ENCODE measurements at regions not wholly inside any gene's neighbourhood (a gene's known extent, or its start where the extent isn't known, plus 50 kb on each side); places are given as distances from the start of the nearest gene placed in this dataset.

DNA sequence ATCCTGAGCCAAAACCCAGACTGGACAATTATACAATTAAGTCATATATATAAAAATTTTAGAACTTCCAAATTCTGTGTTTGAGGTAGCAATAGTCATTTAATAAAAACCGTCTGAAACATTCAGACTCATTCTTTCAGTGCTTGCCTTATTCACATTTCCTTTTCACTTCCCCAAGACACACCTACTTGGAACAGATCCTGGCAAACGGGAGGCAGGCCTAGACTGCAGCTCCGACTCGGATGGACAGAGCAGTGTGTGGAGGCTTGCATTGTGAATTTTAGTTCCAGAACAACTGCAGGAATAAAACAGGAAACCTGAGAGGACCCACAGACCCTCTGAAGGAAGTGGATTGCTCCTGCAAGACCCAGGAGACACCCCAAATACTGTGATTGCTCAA lies 341.4 kb downstream of the CNTN3 start:
- H3K9ac ChIP-seq (ENCODE audit: low read length): no peak overlapping the region
- no peaks in the 10 kb centered on the region for H3K27me3 ChIP-seq (ENCODE audit: insufficient read depth, low read length)
- H3K27ac ChIP-seq (ENCODE audit: low read depth, low read length, poor library complexity, severe bottlenecking): no peak overlapping the region
- no peaks in the 10 kb centered on the region for H3K9me3 ChIP-seq (ENCODE audit: low read length)
- no peaks in the 10 kb centered on the region for H4K20me1 ChIP-seq (ENCODE audit: insufficient read depth, low read length)
- H3K4me2 ChIP-seq (ENCODE audit: low read length): no peak overlapping the region
- no peak for TF ChIP-seq EZH2 (IDR thresholded peaks at IDR 0.05; ENCODE audit: borderline replicate concordance, low read length)
- TF ChIP-seq, protein P1, sequence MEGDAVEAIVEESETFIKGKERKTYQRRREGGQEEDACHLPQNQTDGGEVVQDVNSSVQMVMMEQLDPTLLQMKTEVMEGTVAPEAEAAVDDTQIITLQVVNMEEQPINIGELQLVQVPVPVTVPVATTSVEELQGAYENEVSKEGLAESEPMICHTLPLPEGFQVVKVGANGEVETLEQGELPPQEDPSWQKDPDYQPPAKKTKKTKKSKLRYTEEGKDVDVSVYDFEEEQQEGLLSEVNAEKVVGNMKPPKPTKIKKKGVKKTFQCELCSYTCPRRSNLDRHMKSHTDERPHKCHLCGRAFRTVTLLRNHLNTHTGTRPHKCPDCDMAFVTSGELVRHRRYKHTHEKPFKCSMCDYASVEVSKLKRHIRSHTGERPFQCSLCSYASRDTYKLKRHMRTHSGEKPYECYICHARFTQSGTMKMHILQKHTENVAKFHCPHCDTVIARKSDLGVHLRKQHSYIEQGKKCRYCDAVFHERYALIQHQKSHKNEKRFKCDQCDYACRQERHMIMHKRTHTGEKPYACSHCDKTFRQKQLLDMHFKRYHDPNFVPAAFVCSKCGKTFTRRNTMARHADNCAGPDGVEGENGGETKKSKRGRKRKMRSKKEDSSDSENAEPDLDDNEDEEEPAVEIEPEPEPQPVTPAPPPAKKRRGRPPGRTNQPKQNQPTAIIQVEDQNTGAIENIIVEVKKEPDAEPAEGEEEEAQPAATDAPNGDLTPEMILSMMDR (IDR thresholded peaks at IDR 0.05; ENCODE audit: low read length): no peak
- no peaks in the 10 kb centered on the region for H3K4me1 ChIP-seq (ENCODE audit: insufficient read depth, low read length, severe bottlenecking)
- H3K4me3 ChIP-seq (ENCODE audit: low read depth, low read length, poor library complexity, severe bottlenecking): no peak overlapping the region
- H2AFZ ChIP-seq (ENCODE audit: low read length): no peak overlapping the region
- no peaks in the 10 kb centered on the region for H3K79me2 ChIP-seq (ENCODE audit: insufficient read depth, low read length)
- no peaks in the 10 kb centered on the region for H3K36me3 ChIP-seq (ENCODE audit: insufficient read depth, low read length)
- H3F3A ChIP-seq (ENCODE audit: insufficient read depth, low read length): no peaks in the 10 kb centered on the region
- no peaks in the 10 kb centered on the region for H3K9me2 ChIP-seq (ENCODE audit: low read depth, low read length)

DNA sequence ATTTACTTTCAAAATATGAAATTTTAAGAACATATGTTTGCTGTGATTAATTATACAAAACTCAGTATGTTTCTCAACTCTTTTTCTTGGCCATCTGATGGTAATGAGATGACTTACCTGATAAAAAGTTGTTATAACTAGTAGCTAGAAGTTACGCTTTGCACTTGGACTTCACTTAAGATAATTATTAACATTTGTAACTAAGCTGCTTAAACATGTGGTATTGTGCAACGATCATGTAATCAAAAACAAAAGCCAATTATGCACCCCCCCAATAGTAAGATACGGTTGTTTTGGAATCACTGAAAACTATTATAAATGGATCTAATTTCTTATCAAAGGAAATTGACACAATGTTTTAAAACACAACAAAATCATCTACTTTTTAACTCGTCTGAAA lies 342.9 kb downstream of the CNTN3 start:
- Histone ChIP-seq H3K4me1 (ENCODE audit: insufficient read depth, low read length, severe bottlenecking) (no peaks in the 10 kb centered on the region), H3K9me3 (ENCODE audit: low read length) (no peaks in the 10 kb centered on the region), H3K4me2 (ENCODE audit: low read length) (no peak overlapping the region), H3K79me2 (ENCODE audit: insufficient read depth, low read length) (no peaks in the 10 kb centered on the region), H2AFZ (ENCODE audit: low read length) (no peak overlapping the region), H3F3A (ENCODE audit: insufficient read depth, low read length) (no peaks in the 10 kb centered on the region), H3K9ac (ENCODE audit: low read length) (no peak overlapping the region), H3K36me3 (ENCODE audit: insufficient read depth, low read length) (no peaks in the 10 kb centered on the region), H3K27me3 (ENCODE audit: insufficient read depth, low read length) (no peaks in the 10 kb centered on the region), H3K4me3 (ENCODE audit: low read depth, low read length, poor library complexity, severe bottlenecking) (no peak overlapping the region), H4K20me1 (ENCODE audit: insufficient read depth, low read length) (no peaks in the 10 kb centered on the region), H3K9me2 (ENCODE audit: low read depth, low read length) (no peaks in the 10 kb centered on the region), H3K27ac (ENCODE audit: low read depth, low read length, poor library complexity, severe bottlenecking) (no peak overlapping the region)
- no peak for TF ChIP-seq EZH2 (IDR thresholded peaks at IDR 0.05; ENCODE audit: borderline replicate concordance, low read length)
- TF ChIP-seq, protein P1 (IDR thresholded peaks at IDR 0.05; ENCODE audit: low read length): no peak

GRCh38 chr3:74269689-74270088 lies 344.8 kb downstream of the CNTN3 start:
- Histone ChIP-seq H3K9me3 (ENCODE audit: low read length) (no peaks in the 10 kb centered on the region), H4K20me1 (ENCODE audit: insufficient read depth, low read length) (no peaks in the 10 kb centered on the region), H3K79me2 (ENCODE audit: insufficient read depth, low read length) (no peaks in the 10 kb centered on the region), H3K36me3 (ENCODE audit: insufficient read depth, low read length) (no peaks in the 10 kb centered on the region), H3K4me1 (ENCODE audit: insufficient read depth, low read length, severe bottlenecking) (no peaks in the 10 kb centered on the region), H3K27ac (ENCODE audit: low read depth, low read length, poor library complexity, severe bottlenecking) (no peak overlapping the region), H3K9me2 (ENCODE audit: low read depth, low read length) (no peaks in the 10 kb centered on the region), H3K4me2 (ENCODE audit: low read length) (no peak overlapping the region), H3K4me3 (ENCODE audit: low read depth, low read length, poor library complexity, severe bottlenecking) (no peak overlapping the region), H3K27me3 (ENCODE audit: insufficient read depth, low read length) (no peaks in the 10 kb centered on the region), H2AFZ (ENCODE audit: low read length) (no peak overlapping the region), H3F3A (ENCODE audit: insufficient read depth, low read length) (no peaks in the 10 kb centered on the region), H3K9ac (ENCODE audit: low read length) (no peak overlapping the region)
- TF ChIP-seq, protein P1 (IDR thresholded peaks at IDR 0.05; ENCODE audit: low read length): no peak
- no peak for TF ChIP-seq EZH2 (IDR thresholded peaks at IDR 0.05; ENCODE audit: borderline replicate concordance, low read length)
